ENCODE measurements at regions not wholly inside any gene's neighbourhood (a gene's known extent, or its start where the extent isn't known, plus 50 kb on each side); places are given as distances from the start of the nearest gene placed in this dataset.

DNA sequence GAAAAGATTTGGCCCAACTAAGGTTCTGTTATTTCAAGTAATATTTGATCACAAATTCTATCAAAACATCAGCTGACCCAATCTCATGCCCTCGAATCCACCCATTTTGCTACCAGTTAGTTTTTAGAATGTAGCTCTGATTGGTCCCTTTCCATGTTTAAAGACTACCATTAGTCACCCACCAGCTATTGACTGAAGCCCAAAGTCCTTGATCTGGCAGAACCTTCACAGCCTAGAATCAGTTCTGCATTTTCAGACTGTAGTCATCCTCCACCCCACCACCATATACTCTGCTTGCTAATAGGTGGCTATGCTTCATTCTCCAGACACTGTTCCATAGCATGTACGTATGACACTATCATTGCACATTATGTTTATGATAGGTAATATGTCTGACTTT lies 182.2 kb upstream of the TARS1 start:
- TF ChIP-seq EZH2phosphoT487 (IDR thresholded peaks at IDR 0.05; ENCODE audit: unreplicated experiment) (no peak), POLR2AphosphoS5 (IDR thresholded peaks at IDR 0.05; ENCODE audit: low read depth) (no peak), JUNB (IDR thresholded peaks at IDR 0.05; ENCODE audit: unreplicated experiment) (no peak), EZH2 (IDR thresholded peaks at IDR 0.05; ENCODE audit: low read depth, unreplicated experiment) (no peak)
- TF ChIP-seq, protein P1, sequence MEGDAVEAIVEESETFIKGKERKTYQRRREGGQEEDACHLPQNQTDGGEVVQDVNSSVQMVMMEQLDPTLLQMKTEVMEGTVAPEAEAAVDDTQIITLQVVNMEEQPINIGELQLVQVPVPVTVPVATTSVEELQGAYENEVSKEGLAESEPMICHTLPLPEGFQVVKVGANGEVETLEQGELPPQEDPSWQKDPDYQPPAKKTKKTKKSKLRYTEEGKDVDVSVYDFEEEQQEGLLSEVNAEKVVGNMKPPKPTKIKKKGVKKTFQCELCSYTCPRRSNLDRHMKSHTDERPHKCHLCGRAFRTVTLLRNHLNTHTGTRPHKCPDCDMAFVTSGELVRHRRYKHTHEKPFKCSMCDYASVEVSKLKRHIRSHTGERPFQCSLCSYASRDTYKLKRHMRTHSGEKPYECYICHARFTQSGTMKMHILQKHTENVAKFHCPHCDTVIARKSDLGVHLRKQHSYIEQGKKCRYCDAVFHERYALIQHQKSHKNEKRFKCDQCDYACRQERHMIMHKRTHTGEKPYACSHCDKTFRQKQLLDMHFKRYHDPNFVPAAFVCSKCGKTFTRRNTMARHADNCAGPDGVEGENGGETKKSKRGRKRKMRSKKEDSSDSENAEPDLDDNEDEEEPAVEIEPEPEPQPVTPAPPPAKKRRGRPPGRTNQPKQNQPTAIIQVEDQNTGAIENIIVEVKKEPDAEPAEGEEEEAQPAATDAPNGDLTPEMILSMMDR (conservative IDR thresholded peaks at IDR 0.05; ENCODE audit: low read depth in 2 of 2) = no peak
- TF ChIP-seq, protein P2, sequence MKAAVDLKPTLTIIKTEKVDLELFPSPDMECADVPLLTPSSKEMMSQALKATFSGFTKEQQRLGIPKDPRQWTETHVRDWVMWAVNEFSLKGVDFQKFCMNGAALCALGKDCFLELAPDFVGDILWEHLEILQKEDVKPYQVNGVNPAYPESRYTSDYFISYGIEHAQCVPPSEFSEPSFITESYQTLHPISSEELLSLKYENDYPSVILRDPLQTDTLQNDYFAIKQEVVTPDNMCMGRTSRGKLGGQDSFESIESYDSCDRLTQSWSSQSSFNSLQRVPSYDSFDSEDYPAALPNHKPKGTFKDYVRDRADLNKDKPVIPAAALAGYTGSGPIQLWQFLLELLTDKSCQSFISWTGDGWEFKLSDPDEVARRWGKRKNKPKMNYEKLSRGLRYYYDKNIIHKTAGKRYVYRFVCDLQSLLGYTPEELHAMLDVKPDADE (IDR thresholded peaks at IDR 0.05) = no peak
- TF ChIP-seq, protein P3, sequence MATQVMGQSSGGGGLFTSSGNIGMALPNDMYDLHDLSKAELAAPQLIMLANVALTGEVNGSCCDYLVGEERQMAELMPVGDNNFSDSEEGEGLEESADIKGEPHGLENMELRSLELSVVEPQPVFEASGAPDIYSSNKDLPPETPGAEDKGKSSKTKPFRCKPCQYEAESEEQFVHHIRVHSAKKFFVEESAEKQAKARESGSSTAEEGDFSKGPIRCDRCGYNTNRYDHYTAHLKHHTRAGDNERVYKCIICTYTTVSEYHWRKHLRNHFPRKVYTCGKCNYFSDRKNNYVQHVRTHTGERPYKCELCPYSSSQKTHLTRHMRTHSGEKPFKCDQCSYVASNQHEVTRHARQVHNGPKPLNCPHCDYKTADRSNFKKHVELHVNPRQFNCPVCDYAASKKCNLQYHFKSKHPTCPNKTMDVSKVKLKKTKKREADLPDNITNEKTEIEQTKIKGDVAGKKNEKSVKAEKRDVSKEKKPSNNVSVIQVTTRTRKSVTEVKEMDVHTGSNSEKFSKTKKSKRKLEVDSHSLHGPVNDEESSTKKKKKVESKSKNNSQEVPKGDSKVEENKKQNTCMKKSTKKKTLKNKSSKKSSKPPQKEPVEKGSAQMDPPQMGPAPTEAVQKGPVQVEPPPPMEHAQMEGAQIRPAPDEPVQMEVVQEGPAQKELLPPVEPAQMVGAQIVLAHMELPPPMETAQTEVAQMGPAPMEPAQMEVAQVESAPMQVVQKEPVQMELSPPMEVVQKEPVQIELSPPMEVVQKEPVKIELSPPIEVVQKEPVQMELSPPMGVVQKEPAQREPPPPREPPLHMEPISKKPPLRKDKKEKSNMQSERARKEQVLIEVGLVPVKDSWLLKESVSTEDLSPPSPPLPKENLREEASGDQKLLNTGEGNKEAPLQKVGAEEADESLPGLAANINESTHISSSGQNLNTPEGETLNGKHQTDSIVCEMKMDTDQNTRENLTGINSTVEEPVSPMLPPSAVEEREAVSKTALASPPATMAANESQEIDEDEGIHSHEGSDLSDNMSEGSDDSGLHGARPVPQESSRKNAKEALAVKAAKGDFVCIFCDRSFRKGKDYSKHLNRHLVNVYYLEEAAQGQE (IDR thresholded peaks at IDR 0.05; ENCODE audit: unreplicated experiment) = no peak

All from GM23338 (cell line).